Mesothelial cell of epicardium (in vitro differentiated cells): ENCODE measurements at regions not wholly inside any gene's neighbourhood (a gene's known extent, or its start where the extent isn't known, plus 50 kb on each side); places are given as distances from the start of the nearest gene placed in this dataset.
A peak's percentile ranks its signal among the peaks of the same experiment; 100 is the strongest.

ENCODE experiments used
- DNase-seq, 2 experiments: peaks; one replicate each; pipeline ENCODE4 v3.0.0; 2021; ENCODE audit warnings: low spot score in 2 of 2; ENCODE audit not compliant: unreplicated experiment in 2 of 2
- H3K27ac Mint-ChIP-seq: 2 replicates; pipeline ENCODE4 v1.8.0; 2021; ENCODE audit warnings: mixed read lengths
- H3K27me3 Mint-ChIP-seq: 2 replicates; pipeline ENCODE4 v1.8.0; 2021; ENCODE audit warnings: low read depth, mixed read lengths
- H3K36me3 Mint-ChIP-seq: 2 replicates; pipeline ENCODE4 v1.8.0; 2021; ENCODE audit warnings: mixed read lengths
- H3K4me1 Mint-ChIP-seq: 2 replicates; pipeline ENCODE4 v1.8.0; 2021; ENCODE audit warnings: mixed read lengths
- H3K4me3 Mint-ChIP-seq: 2 replicates; pipeline ENCODE4 v1.8.0; 2021; ENCODE audit warnings: mild to moderate bottlenecking, moderate library complexity, mixed read lengths
- H3K9me3 Mint-ChIP-seq: 2 replicates; pipeline ENCODE4 v1.8.0; 2021; ENCODE audit warnings: mixed read lengths
- CTCF ChIP-seq: fragments of 200-600 bp; sonication (generic); IDR thresholded peaks from one replicate; pipeline ENCODE4 v1.5.0; 2021; ENCODE audit warnings: antibody characterized with exemption; ENCODE audit not compliant: unreplicated experiment

DNA sequence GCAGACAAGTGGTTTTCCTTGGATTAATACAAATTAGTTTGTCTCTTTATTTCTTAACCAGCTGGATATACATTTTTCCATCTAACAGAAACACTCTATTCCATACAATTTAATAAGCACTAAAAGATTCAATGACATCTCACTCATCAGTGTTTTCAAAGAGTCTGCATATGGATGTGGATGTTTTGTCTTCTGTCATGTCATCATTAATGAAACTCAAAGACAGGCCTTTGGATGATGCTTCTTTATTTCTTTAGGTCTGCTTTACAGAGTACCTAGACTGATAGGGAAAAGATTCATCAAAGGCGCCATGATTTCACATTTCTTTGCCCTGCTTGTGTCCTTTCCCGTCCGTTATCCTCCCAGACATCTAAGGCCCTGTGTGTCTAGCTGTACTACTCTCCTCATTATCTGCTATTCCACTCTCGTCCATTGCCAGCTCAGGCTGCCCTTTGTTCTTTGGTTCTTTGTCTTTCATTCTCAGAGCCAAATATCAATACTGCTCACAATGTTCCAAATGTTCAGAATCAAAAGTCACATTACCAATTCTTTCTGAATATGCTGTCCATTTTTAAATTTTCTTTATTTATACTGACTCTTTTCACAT, 232.3 kb upstream of the CHAC2 start:
- TF ChIP-seq CTCF, result no peak
- Mint-ChIP-seq H3K9me3 (peaks cover 11% of the 10 kb centered on the region), H3K27me3 (no peaks in the 10 kb centered on the region), H3K36me3 (peaks cover 1% of the 10 kb centered on the region), H3K4me1 (peaks cover 10% of the 10 kb centered on the region), H3K4me3 (no peak overlapping the region), H3K27ac (no peak overlapping the region)
- DNase-seq, result no peak

GRCh38 chr2:53530126-53530525, 237.5 kb upstream of the CHAC2 start:
- TF ChIP-seq CTCF, result no peak
- no peak for DNase-seq
- H3K4me1 Mint-ChIP-seq, result peaks cover 3% of the 10 kb centered on the region

GRCh38 chr2:53527056-53527455, 240.5 kb upstream of the CHAC2 start:
- H3K4me1 Mint-ChIP-seq, result no peaks in the 10 kb centered on the region

More at GRCh38 chr2:53530126-53530525, 237.5 kb upstream of the CHAC2 start:
- Mint-ChIP-seq H3K27me3 (no peaks in the 10 kb centered on the region), H3K4me3 (no peak overlapping the region), H3K27ac (no peak overlapping the region), H3K36me3 (peaks cover 6% of the 10 kb centered on the region), H3K9me3 (peaks cover 30% of the 10 kb centered on the region)

GRCh38 chr2:53519918-53520841, 247.4 kb upstream of the CHAC2 start:
- Mint-ChIP-seq H3K27ac (peak overlapping the region; percentile 33), H3K4me3 (no peak overlapping the region), H3K4me1 (peaks cover 15% of the 10 kb centered on the region), H3K36me3 (no peaks in the 10 kb centered on the region), H3K9me3 (peaks cover 6% of the 10 kb centered on the region), H3K27me3 (no peaks in the 10 kb centered on the region)
- TF ChIP-seq CTCF, result no peak
- DNase-seq, result no peak

More at GRCh38 chr2:53527056-53527455, 240.5 kb upstream of the CHAC2 start:
- H3K4me3 Mint-ChIP-seq, result no peak overlapping the region
- no peak for DNase-seq
- TF ChIP-seq CTCF, result no peak
- no peaks in the 10 kb centered on the region for H3K27me3 Mint-ChIP-seq
- H3K36me3 Mint-ChIP-seq, result peaks cover 6% of the 10 kb centered on the region
- no peak overlapping the region for H3K27ac Mint-ChIP-seq
- H3K9me3 Mint-ChIP-seq, result peaks cover 36% of the 10 kb centered on the region

GRCh38 chr2:53517406-53517805, 250.2 kb upstream of the CHAC2 start:
- Mint-ChIP-seq H3K4me3 (no peak overlapping the region), H3K36me3 (no peaks in the 10 kb centered on the region), H3K27ac (no peak overlapping the region), H3K4me1 (peaks cover 15% of the 10 kb centered on the region), H3K27me3 (no peaks in the 10 kb centered on the region), H3K9me3 (no peaks in the 10 kb centered on the region)
- no peak for DNase-seq
- TF ChIP-seq CTCF, result no peak
